B cell (primary cell): ENCODE measurements at regions not wholly inside any gene's neighbourhood (a gene's known extent, or its start where the extent isn't known, plus 50 kb on each side); places are given as distances from the start of the nearest gene placed in this dataset.

Experiments
- ATAC-seq: fragments of 200-7000 bp; cut with Tn5 transposase; one replicate; pipeline ENCODE4 v1.10.0; 2021; ENCODE audit warnings: low read depth, mild to moderate bottlenecking, moderate number of reproducible peaks, moderate library complexity
- CTCF ChIA-PET: fragments of 350-600 bp; sonication (Branson Sonifier 250); formaldehyde crosslinking; loops from one replicate; lab custom pipeline; 2021; ENCODE audit warnings: antibody characterized with exemption, inconsistent platforms; lab: Charles Lee
- POLR2A ChIA-PET: fragments of 350-600 bp; sonication (Branson Sonifier 250); formaldehyde crosslinking; loops from one replicate; lab custom pipeline; 2021; ENCODE audit warnings: antibody characterized with exemption; lab: Charles Lee
- DNase-seq: peaks from one replicate; pipeline ENCODE4 v3.0.0; 2013
- H2AFZ ChIP-seq: 2 replicates; pipeline ENCODE4 v1.6.1; 2012; ENCODE audit warnings: mild to moderate bottlenecking, low read depth, low read length; ENCODE audit not compliant: insufficient read depth, poor library complexity, severe bottlenecking
- H3K27ac ChIP-seq, 2 donors: 1 replicate in 1 of 2; 2 replicates in 1 of 2; pipeline ENCODE4 v1.5.1; 2012 to 2013; ENCODE audit warnings: low read length in 2 of 2, mild to moderate bottlenecking in 2 of 2, moderate library complexity in 1 of 2
- H3K27me3 ChIP-seq, 4 experiments: fragments of 200-600 bp in 1 of 4; sonication (generic) in 1 of 4; replicated peaks in 1 of 4; 1 replicate in 2 of 4; 2 replicates in 2 of 4; pipeline versions ENCODE4 v1.6.1 to v1.7.0; 2013 to 2016; ENCODE audit warnings: low read length in 3 of 4, mild to moderate bottlenecking in 2 of 4, mixed read lengths in 1 of 4, moderate library complexity in 1 of 4; ENCODE audit not compliant: insufficient read depth in 4 of 4, control insufficient read depth in 3 of 4; ENCODE audit errors: control extremely low read depth in 1 of 4
- H3K36me3 ChIP-seq, 2 experiments: replicated peaks in 1 of 2; 1 replicate in 1 of 2; 2 replicates in 1 of 2; pipeline versions ENCODE4 v1.6.1 to v1.7.1; 2013; ENCODE audit warnings: low read length in 1 of 2; ENCODE audit not compliant: insufficient read depth in 2 of 2, control insufficient read depth in 1 of 2; ENCODE audit errors: control extremely low read depth in 1 of 2, extremely low read depth in 1 of 2
- H3K4me1 ChIP-seq, 2 donors: fragments of 200-600 bp in 1 of 2; sonication (generic) in 1 of 2; 1 replicate in 1 of 2; 2 replicates in 1 of 2; pipeline versions ENCODE4 v1.5.1 to v1.6.1; 2013 to 2017; ENCODE audit warnings: low read length in 2 of 2; ENCODE audit not compliant: control insufficient read depth in 2 of 2, insufficient read depth in 2 of 2
- H3K4me2 ChIP-seq: replicated peaks from 2 replicates; pipeline ENCODE3; 2012; ENCODE audit warnings: mild to moderate bottlenecking, low read depth, low read length; ENCODE audit not compliant: poor library complexity, severe bottlenecking
- H3K4me3 ChIP-seq, 5 experiments: fragments of 200-600 bp in 1 of 5; sonication (generic) in 1 of 5; 1 replicate in 3 of 5; 2 replicates in 2 of 5; pipeline versions ENCODE4 v1.5.1 to v1.7.0; 2011 to 2016; ENCODE audit warnings: low read length in 4 of 5, mild to moderate bottlenecking in 4 of 5, low read depth in 2 of 5, control low read depth in 1 of 5, moderate library complexity in 1 of 5; ENCODE audit not compliant: insufficient read depth in 1 of 5; ENCODE audit errors: control extremely low read depth in 1 of 5, extremely low read depth in 1 of 5
- H3K79me2 ChIP-seq: fragments of 200-600 bp; sonication (generic); one replicate; pipeline ENCODE4 v1.6.0; 2016; ENCODE audit warnings: low read length; ENCODE audit not compliant: control insufficient read depth, insufficient read depth
- H3K9ac ChIP-seq: fragments of 200-600 bp; sonication (generic); 2 replicates; pipeline ENCODE4 v1.6.1; 2017; ENCODE audit warnings: mild to moderate bottlenecking, low read length, moderate library complexity
- H3K9me3 ChIP-seq, 3 donors: one replicate each; pipeline versions ENCODE4 v1.6.1 to v1.7.1; 2013; ENCODE audit warnings: low read length in 2 of 3; ENCODE audit not compliant: control insufficient read depth in 2 of 3, insufficient read depth in 1 of 3; ENCODE audit errors: control extremely low read depth in 1 of 3
- H4K20me1 ChIP-seq: 2 replicates; pipeline ENCODE4 v1.6.0; 2012; ENCODE audit warnings: mild to moderate bottlenecking, low read length; ENCODE audit not compliant: insufficient read depth, control insufficient read depth, poor library complexity, severe bottlenecking
- H3K27ac Mint-ChIP-seq: one replicate; pipeline ENCODE4 v1.8.0; 2021; ENCODE audit warnings: mixed read lengths
- H3K27me3 Mint-ChIP-seq: one replicate; pipeline ENCODE4 v1.8.0; 2021; ENCODE audit warnings: mixed read lengths
- H3K4me1 Mint-ChIP-seq: one replicate; pipeline ENCODE4 v1.8.0; 2021; ENCODE audit warnings: mixed read lengths
- H3K4me3 Mint-ChIP-seq: one replicate; pipeline ENCODE4 v1.8.0; 2021; ENCODE audit warnings: mixed read lengths
- H3K9me3 Mint-ChIP-seq: one replicate; pipeline ENCODE4 v1.8.0; 2022; ENCODE audit warnings: mixed read lengths; ENCODE audit not compliant: insufficient read depth
- EZH2 ChIP-seq: IDR thresholded peaks from 2 replicates; pipeline ENCODE4 v1.6.1; 2012; ENCODE audit warnings: borderline replicate concordance, low read depth, mild to moderate bottlenecking, moderate library complexity, low read length; ENCODE audit not compliant: insufficient read depth, poor library complexity, severe bottlenecking
- WGBS: methylation state at CpG from one replicate; pipeline ENCODE4 v1.1.5; 2013; ENCODE audit warnings: missing lambda C conversion rate; ENCODE audit not compliant: insufficient coverage; 5-methylcytosine and 5-hydroxymethylcytosine counted together
- intact Hi-C: fragments of 100-400 bp; cut with micrococcal nuclease; formaldehyde crosslinking; loops from one replicate; pipeline ENCODE4 v1.10.0; 2022
- TF ChIP-seq, protein P1 (sequence below): fragments of 200-600 bp; IDR thresholded peaks from one replicate; pipeline ENCODE4 v1.8.0; 2022; ENCODE audit warnings: antibody characterized with exemption, mild to moderate bottlenecking

DNA sequence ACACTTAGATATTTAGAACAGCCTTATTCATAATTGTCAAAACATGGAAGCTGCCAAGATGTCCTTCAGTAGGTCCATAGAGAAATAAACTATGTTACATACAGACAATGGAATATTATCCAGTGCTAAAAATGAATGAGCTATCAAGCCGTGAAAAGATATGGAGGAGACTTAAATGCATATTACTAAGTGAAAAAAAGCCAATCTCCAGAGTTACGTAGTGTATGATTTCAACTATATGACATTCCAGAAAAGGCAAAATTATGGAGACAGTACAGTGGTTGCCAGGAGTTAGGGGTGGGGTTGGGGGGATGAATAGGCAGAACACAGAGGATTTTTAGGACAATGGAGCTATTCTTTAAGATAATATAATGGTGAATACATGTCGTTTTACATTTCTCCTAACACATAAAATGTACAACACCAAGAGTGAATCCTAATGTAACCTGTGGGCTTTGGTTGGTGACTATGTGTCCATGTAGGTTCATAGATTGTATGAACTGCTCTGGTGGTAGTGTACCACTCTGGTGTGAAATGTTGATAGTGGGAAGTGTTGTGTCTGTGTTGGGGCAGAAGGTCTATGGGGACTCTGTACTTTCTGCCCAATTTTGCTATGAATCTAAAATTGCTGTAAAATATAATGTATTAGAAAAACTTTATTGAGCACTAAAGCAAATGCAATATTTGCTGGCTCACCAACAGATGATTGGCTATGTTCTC is 122.6 kb downstream of the USP22 start:
- no CpG with 5 or more reads among the region's 3 CpGs for WGBS
- DNase-seq: no peak
- CTCF ChIA-PET: interaction anchor here (1.6 kb wide), 1 partner anchor 72 kb away, joined by 3 read pairs; no protein-coding TSS in a partner anchor

DNA sequence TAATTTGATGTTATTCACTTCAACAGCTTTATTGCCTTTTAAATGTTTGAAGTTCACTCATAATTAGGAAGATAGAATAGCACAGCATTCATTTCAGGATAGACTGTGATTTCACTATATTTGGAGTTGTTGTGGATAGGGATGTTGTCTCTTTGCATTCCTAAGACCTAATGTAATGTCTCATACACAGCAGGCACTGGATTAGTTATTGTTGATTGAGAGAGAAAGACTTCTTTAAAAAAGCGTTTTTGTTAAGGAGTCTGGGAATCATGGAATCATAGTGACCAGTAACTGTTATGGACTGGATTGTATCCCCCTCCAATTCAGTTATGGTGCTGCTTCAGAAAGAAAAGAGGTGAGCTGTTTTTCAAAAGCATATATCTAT is 122.0 kb downstream of the USP22 start:
- Mint-ChIP-seq H3K4me3 (no peak overlapping the region), H3K27me3 (peaks cover 22% of the 10 kb centered on the region), H3K27ac (no peak overlapping the region), H3K9me3 (no peaks in the 10 kb centered on the region), H3K4me1 (peaks cover 11% of the 10 kb centered on the region)
- no CpG with 5 or more reads among the region's 1 CpG for WGBS
- CTCF ChIA-PET: interaction anchor here (1.6 kb wide), 1 partner anchor 72 kb away, joined by 3 read pairs; no protein-coding TSS in a partner anchor
- peaks cover 0 to 9% (median 0%) of the 10 kb centered on the region in 4 experiments for H3K27me3 ChIP-seq
- no peaks in the 10 kb centered on the region for H3K79me2 ChIP-seq
- intact Hi-C loops: no loop called here
- H3K4me3 ChIP-seq: no peak overlapping the region
- no peak overlapping the region for H3K9ac ChIP-seq
- ATAC-seq (no peak), DNase-seq (no peak)
- H3K9me3 ChIP-seq: no peaks in the 10 kb centered on the region
- H3K36me3 ChIP-seq: no peaks in the 10 kb centered on the region
- TF ChIP-seq EZH2: no peak
- TF ChIP-seq, protein P1, sequence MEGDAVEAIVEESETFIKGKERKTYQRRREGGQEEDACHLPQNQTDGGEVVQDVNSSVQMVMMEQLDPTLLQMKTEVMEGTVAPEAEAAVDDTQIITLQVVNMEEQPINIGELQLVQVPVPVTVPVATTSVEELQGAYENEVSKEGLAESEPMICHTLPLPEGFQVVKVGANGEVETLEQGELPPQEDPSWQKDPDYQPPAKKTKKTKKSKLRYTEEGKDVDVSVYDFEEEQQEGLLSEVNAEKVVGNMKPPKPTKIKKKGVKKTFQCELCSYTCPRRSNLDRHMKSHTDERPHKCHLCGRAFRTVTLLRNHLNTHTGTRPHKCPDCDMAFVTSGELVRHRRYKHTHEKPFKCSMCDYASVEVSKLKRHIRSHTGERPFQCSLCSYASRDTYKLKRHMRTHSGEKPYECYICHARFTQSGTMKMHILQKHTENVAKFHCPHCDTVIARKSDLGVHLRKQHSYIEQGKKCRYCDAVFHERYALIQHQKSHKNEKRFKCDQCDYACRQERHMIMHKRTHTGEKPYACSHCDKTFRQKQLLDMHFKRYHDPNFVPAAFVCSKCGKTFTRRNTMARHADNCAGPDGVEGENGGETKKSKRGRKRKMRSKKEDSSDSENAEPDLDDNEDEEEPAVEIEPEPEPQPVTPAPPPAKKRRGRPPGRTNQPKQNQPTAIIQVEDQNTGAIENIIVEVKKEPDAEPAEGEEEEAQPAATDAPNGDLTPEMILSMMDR: no peak
- POLR2A ChIA-PET: interaction anchor here (0.6 kb wide), 1 partner anchor 8 kb away, joined by 6 read pairs; no protein-coding TSS in a partner anchor
- H3K27ac ChIP-seq: no peak overlapping the region
- no peaks in the 10 kb centered on the region for H3K4me1 ChIP-seq
- H4K20me1 ChIP-seq: no peaks in the 10 kb centered on the region
- H3K4me2 ChIP-seq: no peak overlapping the region
- H2AFZ ChIP-seq: no peak overlapping the region

More for the DNA sequence above, 122.6 kb downstream of the USP22 start:
- no peak for ATAC-seq
- Mint-ChIP-seq H3K4me3 (no peak overlapping the region), H3K9me3 (no peaks in the 10 kb centered on the region), H3K4me1 (peaks cover 8% of the 10 kb centered on the region), H3K27me3 (peaks cover 22% of the 10 kb centered on the region), H3K27ac (no peak overlapping the region)
- H3K9ac ChIP-seq: no peak overlapping the region
- TF ChIP-seq, protein P1: no peak
- no peak for TF ChIP-seq EZH2
- no peaks in the 10 kb centered on the region for H3K9me3 ChIP-seq
- H3K4me1 ChIP-seq: no peaks in the 10 kb centered on the region
- H3K27ac ChIP-seq: no peak overlapping the region
- intact Hi-C loops: no loop called here
- H2AFZ ChIP-seq: no peak overlapping the region
- no peaks in the 10 kb centered on the region for H4K20me1 ChIP-seq
- POLR2A ChIA-PET: interaction anchor here (0.5 to 0.6 kb wide), 2 partner anchors 8 to 700 kb away, joined by 6 to 9 read pairs; no protein-coding TSS in a partner anchor
- H3K36me3 ChIP-seq: no peaks in the 10 kb centered on the region
- no peaks in the 10 kb centered on the region for H3K79me2 ChIP-seq
- no peak overlapping the region for H3K4me2 ChIP-seq
- H3K27me3 ChIP-seq: peaks cover 0 to 9% (median 0%) of the 10 kb centered on the region in 4 experiments
- H3K4me3 ChIP-seq: no peak overlapping the region
